Liver (tissue), 7 donors: ENCODE measurements at regions not wholly inside any gene's neighbourhood (a gene's known extent, or its start where the extent isn't known, plus 50 kb on each side); places are given as distances from the start of the nearest gene placed in this dataset.

Experiments
- DNase-seq: peaks from one replicate; pipeline ENCODE4 v3.0.0-alpha.2; 2017; ENCODE audit warnings: low spot score
- H3K27ac ChIP-seq, 2 donors: one replicate each; pipeline ENCODE4 v1.7.0; 2013; ENCODE audit warnings: inconsistent platforms in 2 of 2, low read length in 2 of 2, control low read depth in 1 of 2, low read depth in 1 of 2, mild to moderate bottlenecking in 1 of 2
- H3K27me3 ChIP-seq, 4 donors: one replicate each; pipeline versions ENCODE4 v1.6.1 to v1.7.0; 2013; ENCODE audit warnings: low read length in 3 of 4, inconsistent platforms in 1 of 4, mild to moderate bottlenecking in 1 of 4, moderate library complexity in 1 of 4; ENCODE audit not compliant: control insufficient read depth in 4 of 4, insufficient read depth in 4 of 4
- H3K36me3 ChIP-seq, 4 donors: one replicate each; pipeline versions ENCODE4 v1.6.1 to v1.7.0; 2013; ENCODE audit warnings: low read length in 3 of 4, mild to moderate bottlenecking in 3 of 4, low read depth in 1 of 4, moderate library complexity in 1 of 4; ENCODE audit not compliant: control insufficient read depth in 4 of 4, insufficient read depth in 3 of 4
- H3K4me1 ChIP-seq, 4 donors: one replicate each; pipeline versions ENCODE4 v1.6.1 to v1.7.0; 2013; ENCODE audit warnings: low read length in 3 of 4, mild to moderate bottlenecking in 3 of 4, moderate library complexity in 1 of 4; ENCODE audit not compliant: control insufficient read depth in 4 of 4, insufficient read depth in 4 of 4
- H3K4me3 ChIP-seq, 3 donors: one replicate each; pipeline versions ENCODE4 v1.6.1 to v1.7.0; 2013; ENCODE audit warnings: low read length in 3 of 3, control low read depth in 1 of 3, low read depth in 1 of 3, mild to moderate bottlenecking in 1 of 3
- H3K9ac ChIP-seq, 2 donors: one replicate each; pipeline ENCODE4 v1.7.0; 2013; ENCODE audit warnings: low read length in 2 of 2, mild to moderate bottlenecking in 2 of 2, moderate library complexity in 2 of 2, control low read depth in 1 of 2, low read depth in 1 of 2
- H3K9me3 ChIP-seq, 4 donors: one replicate each; pipeline versions ENCODE4 v1.6.1 to v1.7.0; 2013; ENCODE audit warnings: low read length in 3 of 4; ENCODE audit not compliant: control insufficient read depth in 4 of 4
- ATF3 ChIP-seq: IDR thresholded peaks from 2 replicates; pipeline ENCODE4 v1.6.1; 2016; ENCODE audit warnings: antibody characterized with exemption
- FOXA1 ChIP-seq: IDR thresholded peaks from 2 replicates; pipeline ENCODE4 v1.6.1; 2016; ENCODE audit warnings: antibody characterized with exemption
- FOXA2 ChIP-seq: IDR thresholded peaks from 2 replicates; pipeline ENCODE4 v1.6.1; 2016; ENCODE audit warnings: antibody characterized with exemption
- GABPA ChIP-seq, 2 donors: IDR thresholded peaks in 1 of 2; conservative IDR thresholded peaks in 1 of 2; 2 replicates each; pipeline ENCODE4 v1.6.1; 2016; ENCODE audit warnings: antibody characterized with exemption in 2 of 2, mild to moderate bottlenecking in 1 of 2, moderate library complexity in 1 of 2
- HNF4G ChIP-seq: IDR thresholded peaks from 2 replicates; pipeline ENCODE4 v1.6.1; 2016; ENCODE audit warnings: antibody characterized with exemption
- MAX ChIP-seq: IDR thresholded peaks from 2 replicates; pipeline ENCODE4 v1.6.1; 2016; ENCODE audit warnings: antibody characterized with exemption
- NR2F2 ChIP-seq: IDR thresholded peaks from 2 replicates; pipeline ENCODE4 v1.6.1; 2016; ENCODE audit warnings: antibody characterized with exemption
- RXRA ChIP-seq, 2 donors: IDR thresholded peaks; 2 replicates each; pipeline ENCODE4 v1.6.1; 2017 to 2018; ENCODE audit warnings: antibody characterized with exemption in 2 of 2, mild to moderate bottlenecking in 1 of 2
- TAF1 ChIP-seq: conservative IDR thresholded peaks from 2 replicates; pipeline ENCODE4 v1.6.1; 2016; ENCODE audit warnings: antibody characterized with exemption, mild to moderate bottlenecking
- YY1 ChIP-seq: IDR thresholded peaks from 2 replicates; pipeline ENCODE4 v1.6.1; 2016; ENCODE audit warnings: antibody characterized with exemption, mild to moderate bottlenecking
- ZBTB33 ChIP-seq: IDR thresholded peaks from 2 replicates; pipeline ENCODE4 v1.6.1; 2016; ENCODE audit warnings: antibody characterized with exemption
- WGBS: extraction: QIAGEN DNeasy Blood & Tissue Kit; methylation state at CpG from one replicate; pipeline ENCODE4 v1.1.7; 2013; 5-methylcytosine and 5-hydroxymethylcytosine counted together
- TF ChIP-seq, protein P1 (sequence below): IDR thresholded peaks from 2 replicates; pipeline ENCODE4 v1.6.1; 2016; ENCODE audit warnings: antibody characterized with exemption, mild to moderate bottlenecking
- donor health status: healthy.
- donor health status: healthy.
- donor health status: healthy.
- donor health status: healthy.

- H3K9me3 ChIP-seq, result no peaks in the 10 kb centered on the region
- no peak overlapping the region for H3K9ac ChIP-seq
- H3K27me3 ChIP-seq, result peaks cover 0 to 3% (median 0%) of the 10 kb centered on the region in 4 donors
- no peak for DNase-seq
- H3K4me3 ChIP-seq, result no peak overlapping the region
- H3K4me1 ChIP-seq, result no peaks in the 10 kb centered on the region
- 87% methylated on average over 5 of the region's 5 CpGs for WGBS
- H3K27ac ChIP-seq, result no peak overlapping the region
- H3K36me3 ChIP-seq, result no peaks in the 10 kb centered on the region
- TF ChIP-seq MAX (no peak), NR2F2 (no peak)
These were observed 112.7 kb upstream of the TEKT4 start for GRCh38 chr2:94758546-94758945.

DNA sequence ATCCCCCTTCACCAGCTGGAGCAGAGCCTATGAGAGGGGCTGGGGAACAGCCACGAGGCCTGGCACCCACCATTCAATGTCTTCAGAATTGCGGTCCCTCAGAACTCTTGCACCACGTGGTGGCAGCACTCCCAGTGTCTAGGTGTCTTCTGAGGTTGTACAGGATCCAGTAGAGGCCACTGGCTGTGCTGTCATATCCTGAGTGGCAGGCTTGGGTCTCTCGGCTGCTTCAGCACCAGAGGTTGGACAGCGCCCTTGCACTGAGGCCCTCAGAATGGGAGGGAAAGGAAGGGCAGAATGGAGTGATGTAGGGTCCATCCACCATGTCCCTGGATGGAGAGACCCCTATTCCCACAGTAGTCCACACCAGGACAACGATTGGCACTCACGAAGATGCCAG is 112.0 kb upstream of the TEKT4 start:
- Histone ChIP-seq H3K9ac (no peak overlapping the region), H3K27me3 (peaks cover 0 to under 1% (median 0%) of the 10 kb centered on the region in 4 donors), H3K36me3 (no peaks in the 10 kb centered on the region), H3K27ac (no peak overlapping the region), H3K9me3 (no peaks in the 10 kb centered on the region), H3K4me3 (no peak overlapping the region), H3K4me1 (no peaks in the 10 kb centered on the region)
- no peak for DNase-seq
- TF ChIP-seq YY1 (no peak), TAF1 (no peak), ATF3 (no peak), RXRA (IDR thresholded peaks at IDR 0.05) (no peak), MAX (no peak), GABPA (IDR thresholded peaks at IDR 0.05 in 1 of 2, conservative IDR thresholded peaks at IDR 0.05 in 1 of 2) (no peak)
- TF ChIP-seq, protein P1, sequence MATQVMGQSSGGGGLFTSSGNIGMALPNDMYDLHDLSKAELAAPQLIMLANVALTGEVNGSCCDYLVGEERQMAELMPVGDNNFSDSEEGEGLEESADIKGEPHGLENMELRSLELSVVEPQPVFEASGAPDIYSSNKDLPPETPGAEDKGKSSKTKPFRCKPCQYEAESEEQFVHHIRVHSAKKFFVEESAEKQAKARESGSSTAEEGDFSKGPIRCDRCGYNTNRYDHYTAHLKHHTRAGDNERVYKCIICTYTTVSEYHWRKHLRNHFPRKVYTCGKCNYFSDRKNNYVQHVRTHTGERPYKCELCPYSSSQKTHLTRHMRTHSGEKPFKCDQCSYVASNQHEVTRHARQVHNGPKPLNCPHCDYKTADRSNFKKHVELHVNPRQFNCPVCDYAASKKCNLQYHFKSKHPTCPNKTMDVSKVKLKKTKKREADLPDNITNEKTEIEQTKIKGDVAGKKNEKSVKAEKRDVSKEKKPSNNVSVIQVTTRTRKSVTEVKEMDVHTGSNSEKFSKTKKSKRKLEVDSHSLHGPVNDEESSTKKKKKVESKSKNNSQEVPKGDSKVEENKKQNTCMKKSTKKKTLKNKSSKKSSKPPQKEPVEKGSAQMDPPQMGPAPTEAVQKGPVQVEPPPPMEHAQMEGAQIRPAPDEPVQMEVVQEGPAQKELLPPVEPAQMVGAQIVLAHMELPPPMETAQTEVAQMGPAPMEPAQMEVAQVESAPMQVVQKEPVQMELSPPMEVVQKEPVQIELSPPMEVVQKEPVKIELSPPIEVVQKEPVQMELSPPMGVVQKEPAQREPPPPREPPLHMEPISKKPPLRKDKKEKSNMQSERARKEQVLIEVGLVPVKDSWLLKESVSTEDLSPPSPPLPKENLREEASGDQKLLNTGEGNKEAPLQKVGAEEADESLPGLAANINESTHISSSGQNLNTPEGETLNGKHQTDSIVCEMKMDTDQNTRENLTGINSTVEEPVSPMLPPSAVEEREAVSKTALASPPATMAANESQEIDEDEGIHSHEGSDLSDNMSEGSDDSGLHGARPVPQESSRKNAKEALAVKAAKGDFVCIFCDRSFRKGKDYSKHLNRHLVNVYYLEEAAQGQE, result peak; percentile 98
- 25% methylated on average over 7 of the region's 7 CpGs for WGBS

DNA sequence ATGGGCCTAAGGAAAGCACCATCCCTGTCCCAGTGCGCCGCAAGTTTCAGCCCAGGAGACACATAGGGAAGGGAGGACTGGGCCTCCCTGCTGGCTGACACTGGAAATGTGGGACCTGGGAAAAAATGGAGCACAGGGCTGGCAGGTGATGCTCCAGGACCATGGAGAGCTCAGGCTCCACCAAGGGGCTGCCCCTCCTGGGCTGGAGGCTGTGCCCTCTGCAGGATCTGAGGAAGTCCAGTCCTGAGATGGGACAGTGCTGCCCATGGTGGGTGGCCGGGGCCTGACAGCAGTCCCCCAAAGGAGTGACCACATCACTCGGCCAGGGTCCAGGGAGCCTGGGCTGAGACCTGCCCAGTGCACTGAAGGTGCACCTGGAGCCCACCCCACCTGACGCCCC is 108.6 kb upstream of the TEKT4 start:
- no peaks in the 10 kb centered on the region for H3K36me3 ChIP-seq
- 75% methylated on average over 5 of the region's 5 CpGs for WGBS
- H3K27ac ChIP-seq, result no peak overlapping the region
- no peak overlapping the region for H3K9ac ChIP-seq
- no peak overlapping the region for H3K4me3 ChIP-seq
- H3K9me3 ChIP-seq, result no peaks in the 10 kb centered on the region
- DNase-seq, result no peak
- H3K4me1 ChIP-seq, result no peaks in the 10 kb centered on the region
- H3K27me3 ChIP-seq, result no peaks in the 10 kb centered on the region
- TF ChIP-seq FOXA1 (no peak), NR2F2 (no peak), FOXA2 (no peak), ZBTB33 (no peak), HNF4G (no peak)
- TF ChIP-seq, protein P1, result peak; percentile 93
